ENCODE measurements at regions not wholly inside any gene's neighbourhood (a gene's known extent, or its start where the extent isn't known, plus 50 kb on each side); places are given as distances from the start of the nearest gene placed in this dataset.

DNA sequence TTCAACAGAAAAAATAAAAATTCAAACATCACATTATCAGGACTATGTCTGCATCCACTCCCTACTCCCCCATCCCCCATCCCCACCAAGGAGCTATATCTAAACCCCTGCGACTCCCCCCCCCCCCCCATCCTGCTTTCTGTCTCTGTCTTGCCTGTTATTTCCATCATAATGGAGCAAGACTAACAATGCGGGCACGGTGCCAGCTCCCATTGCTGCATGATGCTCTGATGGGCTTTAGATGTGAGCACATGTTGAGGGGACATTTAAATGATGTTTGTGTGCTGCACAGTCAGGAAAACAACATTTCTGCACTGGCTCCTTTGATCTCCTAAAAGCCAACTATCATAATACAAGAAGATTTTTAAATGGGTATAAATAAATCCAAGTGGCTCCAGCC is 644.2 kb upstream of the SETBP1 start:
- Histone ChIP-seq H3K9ac (no peak overlapping the region), H4K20me1 (ENCODE audit: low read depth) (no peaks in the 10 kb centered on the region), H3F3A (ENCODE audit: low read depth) (no peaks in the 10 kb centered on the region), H3K79me2 (ENCODE audit: low read depth) (no peaks in the 10 kb centered on the region), H3K4me1 (peaks cover under 1% of the 10 kb centered on the region), H3K9me3 (ENCODE audit: low read depth) (no peaks in the 10 kb centered on the region), H2AFZ (replicated peaks) (no peak overlapping the region), H3K27ac (no peak overlapping the region), H3K4me3 (no peak overlapping the region), H3K4me2 (no peak overlapping the region), H3K36me3 (no peaks in the 10 kb centered on the region), H3K27me3 (no peaks in the 10 kb centered on the region)
- H3K36me3 Mint-ChIP-seq = no peaks in the 10 kb centered on the region
- H3K9me3 Mint-ChIP-seq = no peaks in the 10 kb centered on the region
- H3K27me3 Mint-ChIP-seq (ENCODE audit: insufficient read depth, low read depth) = no peaks in the 10 kb centered on the region
- peaks cover 6% of the 10 kb centered on the region for H3K4me1 Mint-ChIP-seq
- H3K4me3 Mint-ChIP-seq = no peak overlapping the region
- no peak overlapping the region for H3K27ac Mint-ChIP-seq
- peak; percentile 13 for DNase-seq (ENCODE audit: low spot score)
- TF ChIP-seq EZH2phosphoT487 (IDR thresholded peaks at IDR 0.05) (no peak), EZH2 (IDR thresholded peaks at IDR 0.05) (no peak)
- TF ChIP-seq, protein P1, sequence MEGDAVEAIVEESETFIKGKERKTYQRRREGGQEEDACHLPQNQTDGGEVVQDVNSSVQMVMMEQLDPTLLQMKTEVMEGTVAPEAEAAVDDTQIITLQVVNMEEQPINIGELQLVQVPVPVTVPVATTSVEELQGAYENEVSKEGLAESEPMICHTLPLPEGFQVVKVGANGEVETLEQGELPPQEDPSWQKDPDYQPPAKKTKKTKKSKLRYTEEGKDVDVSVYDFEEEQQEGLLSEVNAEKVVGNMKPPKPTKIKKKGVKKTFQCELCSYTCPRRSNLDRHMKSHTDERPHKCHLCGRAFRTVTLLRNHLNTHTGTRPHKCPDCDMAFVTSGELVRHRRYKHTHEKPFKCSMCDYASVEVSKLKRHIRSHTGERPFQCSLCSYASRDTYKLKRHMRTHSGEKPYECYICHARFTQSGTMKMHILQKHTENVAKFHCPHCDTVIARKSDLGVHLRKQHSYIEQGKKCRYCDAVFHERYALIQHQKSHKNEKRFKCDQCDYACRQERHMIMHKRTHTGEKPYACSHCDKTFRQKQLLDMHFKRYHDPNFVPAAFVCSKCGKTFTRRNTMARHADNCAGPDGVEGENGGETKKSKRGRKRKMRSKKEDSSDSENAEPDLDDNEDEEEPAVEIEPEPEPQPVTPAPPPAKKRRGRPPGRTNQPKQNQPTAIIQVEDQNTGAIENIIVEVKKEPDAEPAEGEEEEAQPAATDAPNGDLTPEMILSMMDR (IDR thresholded peaks at IDR 0.05) = no peak

DNA sequence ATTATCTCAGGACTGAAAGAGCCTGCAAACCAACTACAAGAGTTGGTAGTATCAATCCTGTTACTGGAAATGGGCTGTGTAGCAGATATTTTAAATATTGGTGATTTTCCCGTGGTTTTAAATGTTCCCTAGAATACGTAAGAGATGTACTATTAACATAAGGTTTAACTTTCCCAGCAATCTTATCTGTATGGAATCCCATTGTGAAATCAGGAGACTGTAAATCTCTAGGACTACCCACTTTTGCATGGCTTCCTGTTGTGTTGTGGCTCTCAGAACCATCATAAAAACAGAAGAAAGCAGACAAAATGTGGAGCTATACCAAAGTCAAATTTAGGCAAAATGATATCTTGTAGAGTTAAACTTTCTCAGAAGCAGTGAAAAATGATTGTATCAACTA is 641.5 kb upstream of the SETBP1 start:
- no peaks in the 10 kb centered on the region for H3F3A ChIP-seq (ENCODE audit: low read depth)
- TF ChIP-seq, protein P1 (IDR thresholded peaks at IDR 0.05) = no peak
- no peak for TF ChIP-seq EZH2 (IDR thresholded peaks at IDR 0.05)
- TF ChIP-seq EZH2phosphoT487 (IDR thresholded peaks at IDR 0.05) = no peak
- H3K27ac ChIP-seq = no peak overlapping the region
- H3K9ac ChIP-seq = no peak overlapping the region
- no peaks in the 10 kb centered on the region for H3K27me3 ChIP-seq
- H4K20me1 ChIP-seq (ENCODE audit: low read depth) = no peaks in the 10 kb centered on the region
- H2AFZ ChIP-seq (replicated peaks) = no peak overlapping the region
- H3K4me1 Mint-ChIP-seq = peaks cover 11% of the 10 kb centered on the region
- no peak for DNase-seq (ENCODE audit: low spot score)
- no peaks in the 10 kb centered on the region for H3K9me3 Mint-ChIP-seq
- H3K27me3 Mint-ChIP-seq (ENCODE audit: insufficient read depth, low read depth) = peaks cover 3% of the 10 kb centered on the region
- no peak overlapping the region for H3K4me2 ChIP-seq
- H3K27ac Mint-ChIP-seq = no peak overlapping the region
- H3K4me3 Mint-ChIP-seq = no peak overlapping the region
- H3K79me2 ChIP-seq (ENCODE audit: low read depth) = no peaks in the 10 kb centered on the region
- no peaks in the 10 kb centered on the region for H3K36me3 ChIP-seq
- no peak overlapping the region for H3K4me3 ChIP-seq
- H3K36me3 Mint-ChIP-seq = no peaks in the 10 kb centered on the region
- H3K4me1 ChIP-seq = peaks cover 8% of the 10 kb centered on the region
- no peaks in the 10 kb centered on the region for H3K9me3 ChIP-seq (ENCODE audit: low read depth)

DNA sequence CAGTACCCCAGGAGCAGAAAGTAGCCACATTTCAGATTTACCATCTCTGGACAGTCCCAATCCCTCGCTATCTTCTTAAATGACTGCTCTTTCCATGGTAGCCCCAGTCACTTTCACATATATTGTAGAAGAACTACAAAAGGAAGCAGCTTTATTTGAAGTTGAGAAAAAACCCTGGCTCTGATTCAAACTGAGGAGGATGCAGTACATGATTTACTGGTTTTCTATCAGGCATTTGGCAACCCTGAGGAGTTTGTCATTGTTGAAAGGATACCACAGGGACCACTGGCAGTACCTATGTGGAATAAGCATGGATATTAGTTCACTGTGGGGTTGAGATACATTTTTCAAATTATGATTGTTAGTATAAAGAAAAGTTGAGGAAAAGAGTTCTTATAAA is 640.9 kb upstream of the SETBP1 start:
- Mint-ChIP-seq H3K27ac (no peak overlapping the region), H3K9me3 (no peaks in the 10 kb centered on the region), H3K4me1 (peaks cover 11% of the 10 kb centered on the region), H3K36me3 (no peaks in the 10 kb centered on the region), H3K27me3 (ENCODE audit: insufficient read depth, low read depth) (peaks cover 3% of the 10 kb centered on the region), H3K4me3 (no peak overlapping the region)
- DNase-seq (ENCODE audit: low spot score) = no peak
- Histone ChIP-seq H3F3A (ENCODE audit: low read depth) (no peaks in the 10 kb centered on the region), H3K27ac (no peak overlapping the region), H3K27me3 (no peaks in the 10 kb centered on the region), H3K9ac (no peak overlapping the region), H2AFZ (replicated peaks) (no peak overlapping the region), H4K20me1 (ENCODE audit: low read depth) (no peaks in the 10 kb centered on the region), H3K9me3 (ENCODE audit: low read depth) (no peaks in the 10 kb centered on the region), H3K36me3 (no peaks in the 10 kb centered on the region), H3K79me2 (ENCODE audit: low read depth) (no peaks in the 10 kb centered on the region), H3K4me2 (no peak overlapping the region), H3K4me3 (no peak overlapping the region), H3K4me1 (peaks cover 8% of the 10 kb centered on the region)
- TF ChIP-seq EZH2 (IDR thresholded peaks at IDR 0.05) (no peak), EZH2phosphoT487 (IDR thresholded peaks at IDR 0.05) (no peak)
- TF ChIP-seq, protein P1 (IDR thresholded peaks at IDR 0.05) = no peak

All from neural progenitor cell (in vitro differentiated cells).